Left lung (tissue), 4 donors: ENCODE measurements at regions not wholly inside any gene's neighbourhood (a gene's known extent, or its start where the extent isn't known, plus 50 kb on each side); places are given as distances from the start of the nearest gene placed in this dataset.

Experiments
- ATAC-seq: fragments of 200-7000 bp; cut with Tn5 transposase; one replicate; pipeline ENCODE4 v1.9.1; 2020; ENCODE audit warnings: moderate library complexity
- DNase-seq, 4 donors: peaks; one replicate each; pipeline ENCODE4 v3.0.0-alpha.2; 2013 to 2020
- H3K27ac ChIP-seq, 2 donors: fragments of 200-600 bp; sonication (generic) in 1 of 2; one replicate each; pipeline versions ENCODE4 v1.5.0 to v1.8.0; 2020 to 2021
- H3K27me3 ChIP-seq, 2 donors: fragments of 200-600 bp; sonication (generic) in 1 of 2; one replicate each; pipeline versions ENCODE4 v1.5.0 to v1.8.0; 2020 to 2021
- H3K36me3 ChIP-seq, 2 donors: fragments of 200-600 bp; sonication (generic) in 1 of 2; one replicate each; pipeline versions ENCODE4 v1.5.0 to v1.8.0; 2020 to 2021
- H3K4me1 ChIP-seq, 2 donors: fragments of 200-600 bp; one replicate each; pipeline ENCODE4 v1.8.0; 2021
- H3K4me3 ChIP-seq, 2 donors: fragments of 200-600 bp; sonication (generic) in 1 of 2; one replicate each; pipeline versions ENCODE4 v1.5.0 to v1.8.0; 2020 to 2021; ENCODE audit warnings: mild to moderate bottlenecking in 1 of 2
- H3K9me3 ChIP-seq, 2 donors: fragments of 200-600 bp; sonication (generic) in 1 of 2; one replicate each; pipeline versions ENCODE4 v1.5.0 to v1.8.0; 2020 to 2021
- intact Hi-C, 2 donors: fragments of 100-400 bp; cut with DNase I; formaldehyde crosslinking; loops; one replicate each; pipeline versions ENCODE4 v1.11.2 to v1.14.2; 2022
- TF ChIP-seq, protein P1 (sequence below), 2 donors: fragments of 200-600 bp; sonication (generic) in 1 of 2; IDR thresholded peaks; one replicate each; pipeline versions ENCODE4 v1.5.0 to v1.8.0; 2021; ENCODE audit warnings: antibody characterized with exemption in 2 of 2
- donor health status: DM: no; HTN: yes; CAD: no.
- donor health status: DM: no; HTN: no; CAD: no.

GRCh38 chr13:85362980-85363379 lies 436.2 kb downstream of the SLITRK6 start:
- H3K4me1 ChIP-seq: no peaks in the 10 kb centered on the region
- peaks cover 0 to 8% of the 10 kb centered on the region in 2 donors for H3K9me3 ChIP-seq
- H3K27ac ChIP-seq: no peak overlapping the region
- intact Hi-C loops: no loop called here
- TF ChIP-seq, protein P1, sequence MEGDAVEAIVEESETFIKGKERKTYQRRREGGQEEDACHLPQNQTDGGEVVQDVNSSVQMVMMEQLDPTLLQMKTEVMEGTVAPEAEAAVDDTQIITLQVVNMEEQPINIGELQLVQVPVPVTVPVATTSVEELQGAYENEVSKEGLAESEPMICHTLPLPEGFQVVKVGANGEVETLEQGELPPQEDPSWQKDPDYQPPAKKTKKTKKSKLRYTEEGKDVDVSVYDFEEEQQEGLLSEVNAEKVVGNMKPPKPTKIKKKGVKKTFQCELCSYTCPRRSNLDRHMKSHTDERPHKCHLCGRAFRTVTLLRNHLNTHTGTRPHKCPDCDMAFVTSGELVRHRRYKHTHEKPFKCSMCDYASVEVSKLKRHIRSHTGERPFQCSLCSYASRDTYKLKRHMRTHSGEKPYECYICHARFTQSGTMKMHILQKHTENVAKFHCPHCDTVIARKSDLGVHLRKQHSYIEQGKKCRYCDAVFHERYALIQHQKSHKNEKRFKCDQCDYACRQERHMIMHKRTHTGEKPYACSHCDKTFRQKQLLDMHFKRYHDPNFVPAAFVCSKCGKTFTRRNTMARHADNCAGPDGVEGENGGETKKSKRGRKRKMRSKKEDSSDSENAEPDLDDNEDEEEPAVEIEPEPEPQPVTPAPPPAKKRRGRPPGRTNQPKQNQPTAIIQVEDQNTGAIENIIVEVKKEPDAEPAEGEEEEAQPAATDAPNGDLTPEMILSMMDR (IDR thresholded peaks at IDR 0.05): no peak
- ATAC-seq (no peak), DNase-seq (peak in 1 of 4 donors; percentile 67)
- H3K4me3 ChIP-seq: no peak overlapping the region
- H3K36me3 ChIP-seq: no peaks in the 10 kb centered on the region
- no peaks in the 10 kb centered on the region for H3K27me3 ChIP-seq

- no peaks in the 10 kb centered on the region for H3K27me3 ChIP-seq
- H3K4me1 ChIP-seq: no peaks in the 10 kb centered on the region
- no peak for DNase-seq
- no peaks in the 10 kb centered on the region for H3K9me3 ChIP-seq
- H3K36me3 ChIP-seq: no peaks in the 10 kb centered on the region
- H3K27ac ChIP-seq: no peak overlapping the region
- ATAC-seq: no peak
- TF ChIP-seq, protein P1 (IDR thresholded peaks at IDR 0.05): no peak
- intact Hi-C loops: no loop called here
- no peak overlapping the region for H3K4me3 ChIP-seq
These were observed 452.0 kb downstream of the SLITRK6 start for GRCh38 chr13:85347251-85347650.

GRCh38 chr13:85334187-85334586 lies 465.0 kb downstream of the SLITRK6 start:
- H3K27ac ChIP-seq: no peak overlapping the region
- H3K27me3 ChIP-seq: no peaks in the 10 kb centered on the region
- no peaks in the 10 kb centered on the region for H3K36me3 ChIP-seq
- no peaks in the 10 kb centered on the region for H3K4me1 ChIP-seq
- H3K9me3 ChIP-seq: peaks cover 0 to 4% of the 10 kb centered on the region in 2 donors
- H3K4me3 ChIP-seq: no peak overlapping the region
- intact Hi-C loops: no loop called here
- no peak for DNase-seq
- TF ChIP-seq, protein P1 (IDR thresholded peaks at IDR 0.05): no peak
- no peak for ATAC-seq

- no peak overlapping the region for H3K27ac ChIP-seq
- intact Hi-C loops: no loop called here
These were observed 465.7 kb downstream of the SLITRK6 start for GRCh38 chr13:85333506-85334020.

GRCh38 chr13:85332615-85333014 lies 466.6 kb downstream of the SLITRK6 start:
- ATAC-seq: no peak
- no peaks in the 10 kb centered on the region for H3K9me3 ChIP-seq
- intact Hi-C loops: no loop called here
- TF ChIP-seq, protein P1 (IDR thresholded peaks at IDR 0.05): no peak
- H3K27ac ChIP-seq: no peak overlapping the region
- no peaks in the 10 kb centered on the region for H3K36me3 ChIP-seq
- no peaks in the 10 kb centered on the region for H3K27me3 ChIP-seq
- H3K4me1 ChIP-seq: no peaks in the 10 kb centered on the region
- DNase-seq: no peak
- no peak overlapping the region for H3K4me3 ChIP-seq

More at GRCh38 chr13:85333506-85334020, 465.7 kb downstream of the SLITRK6 start:
- no peak for ATAC-seq
- no peak for DNase-seq
- no peaks in the 10 kb centered on the region for H3K27me3 ChIP-seq
- H3K4me1 ChIP-seq: no peaks in the 10 kb centered on the region
- TF ChIP-seq, protein P1 (IDR thresholded peaks at IDR 0.05): no peak
- no peaks in the 10 kb centered on the region for H3K9me3 ChIP-seq
- H3K4me3 ChIP-seq: no peak overlapping the region
- H3K36me3 ChIP-seq: no peaks in the 10 kb centered on the region
